Omental fat pad (tissue), 3 donors: ENCODE measurements at regions not wholly inside any gene's neighbourhood (a gene's known extent, or its start where the extent isn't known, plus 50 kb on each side); places are given as distances from the start of the nearest gene placed in this dataset.

Experiments
- ATAC-seq: fragments of 150-250 bp; one replicate; pipeline ENCODE4 v1.9.1; 2016; ENCODE audit warnings: mild to moderate bottlenecking, moderate library complexity; ENCODE audit not compliant: low FRiP score
- DNase-seq: peaks from one replicate; pipeline ENCODE4 v3.0.0-alpha.2; 2019; ENCODE audit warnings: low spot score
- TF ChIP-seq, protein P1 (sequence below), 3 donors: fragments of 450-650 bp; IDR thresholded peaks; one replicate each; pipeline ENCODE4 v1.5.1; 2016 to 2017; ENCODE audit warnings: antibody characterized with exemption in 3 of 3, mild to moderate bottlenecking in 3 of 3, moderate library complexity in 2 of 3

DNA sequence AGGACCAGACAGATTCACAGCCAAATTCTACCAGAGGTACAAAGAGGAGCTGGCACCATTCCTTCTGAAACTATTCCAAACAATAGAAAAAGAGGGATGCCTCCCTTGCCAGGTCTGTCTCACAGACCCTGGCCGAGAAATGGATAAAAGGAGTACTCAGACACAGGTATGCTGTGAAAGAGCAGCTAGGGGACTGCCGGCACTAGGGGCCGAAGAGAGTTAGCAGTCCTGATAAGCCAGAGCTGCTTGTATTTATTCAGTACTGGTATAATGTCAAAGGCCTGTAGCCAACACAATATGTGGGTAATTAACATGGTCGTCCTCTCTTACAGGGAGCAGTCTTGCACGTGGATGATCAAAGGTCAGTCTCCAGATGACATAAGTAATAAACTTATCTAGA is 1042.1 kb upstream of the LCORL start:
- TF ChIP-seq, protein P1, sequence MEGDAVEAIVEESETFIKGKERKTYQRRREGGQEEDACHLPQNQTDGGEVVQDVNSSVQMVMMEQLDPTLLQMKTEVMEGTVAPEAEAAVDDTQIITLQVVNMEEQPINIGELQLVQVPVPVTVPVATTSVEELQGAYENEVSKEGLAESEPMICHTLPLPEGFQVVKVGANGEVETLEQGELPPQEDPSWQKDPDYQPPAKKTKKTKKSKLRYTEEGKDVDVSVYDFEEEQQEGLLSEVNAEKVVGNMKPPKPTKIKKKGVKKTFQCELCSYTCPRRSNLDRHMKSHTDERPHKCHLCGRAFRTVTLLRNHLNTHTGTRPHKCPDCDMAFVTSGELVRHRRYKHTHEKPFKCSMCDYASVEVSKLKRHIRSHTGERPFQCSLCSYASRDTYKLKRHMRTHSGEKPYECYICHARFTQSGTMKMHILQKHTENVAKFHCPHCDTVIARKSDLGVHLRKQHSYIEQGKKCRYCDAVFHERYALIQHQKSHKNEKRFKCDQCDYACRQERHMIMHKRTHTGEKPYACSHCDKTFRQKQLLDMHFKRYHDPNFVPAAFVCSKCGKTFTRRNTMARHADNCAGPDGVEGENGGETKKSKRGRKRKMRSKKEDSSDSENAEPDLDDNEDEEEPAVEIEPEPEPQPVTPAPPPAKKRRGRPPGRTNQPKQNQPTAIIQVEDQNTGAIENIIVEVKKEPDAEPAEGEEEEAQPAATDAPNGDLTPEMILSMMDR (IDR thresholded peaks at IDR 0.05) = no peak
- no peak for DNase-seq
- no peak for ATAC-seq

- TF ChIP-seq, protein P1 (IDR thresholded peaks at IDR 0.05) = no peak
- ATAC-seq = no peak
These were observed 1033.4 kb upstream of the LCORL start for GRCh38 chr4:19054916-19055315.

GRCh38 chr4:19051831-19052230 is 1030.3 kb upstream of the LCORL start:
- DNase-seq (no peak), ATAC-seq (no peak)
- TF ChIP-seq, protein P1 (IDR thresholded peaks at IDR 0.05) = no peak

More at GRCh38 chr4:19054916-19055315, 1033.4 kb upstream of the LCORL start:
- no peak for DNase-seq

GRCh38 chr4:19047279-19047880 is 1025.8 kb upstream of the LCORL start:
- TF ChIP-seq, protein P1 (IDR thresholded peaks at IDR 0.05) = no peak
- DNase-seq (no peak), ATAC-seq (no peak)

- ATAC-seq = no peak
- TF ChIP-seq, protein P1 (IDR thresholded peaks at IDR 0.05) = no peak
- no peak for DNase-seq
These were observed 1018.3 kb upstream of the LCORL start for GRCh38 chr4:19039816-19040215.

- ATAC-seq = no peak
- TF ChIP-seq, protein P1 (IDR thresholded peaks at IDR 0.05) = no peak
- no peak for DNase-seq
These were observed 1016.7 kb upstream of the LCORL start for GRCh38 chr4:19038231-19038630.
